ENCODE measurements at regions not wholly inside any gene's neighbourhood (a gene's known extent, or its start where the extent isn't known, plus 50 kb on each side); places are given as distances from the start of the nearest gene placed in this dataset.

- intact Hi-C loops (cut with micrococcal nuclease; ENCODE audit: unreplicated experiment) = no loop called here
- DNase-seq = no peak
- H3K27me3 Mint-ChIP-seq (ENCODE audit: unreplicated experiment) = no peaks in the 10 kb centered on the region
- no peaks in the 10 kb centered on the region for H3K36me3 Mint-ChIP-seq (ENCODE audit: insufficient read depth, unreplicated experiment)
- peaks cover 13% of the 10 kb centered on the region for H3K9me3 Mint-ChIP-seq (ENCODE audit: low read depth, unreplicated experiment)
- H3K4me3 Mint-ChIP-seq (ENCODE audit: low read depth, unreplicated experiment) = no peak overlapping the region
- no peak overlapping the region for H3K27ac Mint-ChIP-seq (ENCODE audit: unreplicated experiment)
- BruUV-seq (replicated peaks) = no TSS peak
- no peak for TF ChIP-seq CTCF (IDR thresholded peaks at IDR 0.05; ENCODE audit: unreplicated experiment)
- no peaks in the 10 kb centered on the region for H3K4me1 Mint-ChIP-seq (ENCODE audit: low read depth, unreplicated experiment)
- CTCF ChIA-PET = no interaction called here
Measured at GRCh38 chr7:109029866-109030265, 460.2 kb downstream of the DNAJB9 start.

- Mint-ChIP-seq H3K9me3 (ENCODE audit: low read depth, unreplicated experiment) (peaks cover 14% of the 10 kb centered on the region), H3K4me1 (ENCODE audit: low read depth, unreplicated experiment) (no peaks in the 10 kb centered on the region), H3K36me3 (ENCODE audit: insufficient read depth, unreplicated experiment) (no peaks in the 10 kb centered on the region), H3K4me3 (ENCODE audit: low read depth, unreplicated experiment) (no peak overlapping the region), H3K27ac (ENCODE audit: unreplicated experiment) (no peak overlapping the region), H3K27me3 (ENCODE audit: unreplicated experiment) (no peaks in the 10 kb centered on the region)
- CTCF ChIA-PET = no interaction called here
- no peak for TF ChIP-seq CTCF (IDR thresholded peaks at IDR 0.05; ENCODE audit: unreplicated experiment)
- BruUV-seq (replicated peaks) = no TSS peak
- no peak for DNase-seq
- intact Hi-C loops (cut with micrococcal nuclease; ENCODE audit: unreplicated experiment) = no loop called here
Measured at GRCh38 chr7:109044691-109045090, 475.0 kb downstream of the DNAJB9 start.

GRCh38 chr7:109049366-109049765 is 479.7 kb downstream of the DNAJB9 start:
- intact Hi-C loops (cut with micrococcal nuclease; ENCODE audit: unreplicated experiment) = no loop called here
- BruUV-seq (replicated peaks) = no TSS peak
- no peak overlapping the region for H3K4me3 Mint-ChIP-seq (ENCODE audit: low read depth, unreplicated experiment)
- peaks cover 10% of the 10 kb centered on the region for H3K9me3 Mint-ChIP-seq (ENCODE audit: low read depth, unreplicated experiment)
- no peaks in the 10 kb centered on the region for H3K36me3 Mint-ChIP-seq (ENCODE audit: insufficient read depth, unreplicated experiment)
- no peak for TF ChIP-seq CTCF (IDR thresholded peaks at IDR 0.05; ENCODE audit: unreplicated experiment)
- H3K4me1 Mint-ChIP-seq (ENCODE audit: low read depth, unreplicated experiment) = no peaks in the 10 kb centered on the region
- no peak overlapping the region for H3K27ac Mint-ChIP-seq (ENCODE audit: unreplicated experiment)
- CTCF ChIA-PET = no interaction called here
- no peaks in the 10 kb centered on the region for H3K27me3 Mint-ChIP-seq (ENCODE audit: unreplicated experiment)
- DNase-seq = no peak

- no peaks in the 10 kb centered on the region for H3K36me3 Mint-ChIP-seq (ENCODE audit: insufficient read depth, unreplicated experiment)
- no peaks in the 10 kb centered on the region for H3K4me1 Mint-ChIP-seq (ENCODE audit: low read depth, unreplicated experiment)
- no peak for DNase-seq
- no TSS peak for BruUV-seq (replicated peaks)
- intact Hi-C loops (cut with micrococcal nuclease; ENCODE audit: unreplicated experiment) = no loop called here
- no peak for TF ChIP-seq CTCF (IDR thresholded peaks at IDR 0.05; ENCODE audit: unreplicated experiment)
- CTCF ChIA-PET = no interaction called here
- peaks cover 15% of the 10 kb centered on the region for H3K9me3 Mint-ChIP-seq (ENCODE audit: low read depth, unreplicated experiment)
- no peak overlapping the region for H3K4me3 Mint-ChIP-seq (ENCODE audit: low read depth, unreplicated experiment)
- H3K27ac Mint-ChIP-seq (ENCODE audit: unreplicated experiment) = no peak overlapping the region
- H3K27me3 Mint-ChIP-seq (ENCODE audit: unreplicated experiment) = no peaks in the 10 kb centered on the region
Measured at GRCh38 chr7:109059089-109059488, 489.4 kb downstream of the DNAJB9 start.

- Mint-ChIP-seq H3K9me3 (ENCODE audit: low read depth, unreplicated experiment) (peaks cover 18% of the 10 kb centered on the region), H3K4me3 (ENCODE audit: low read depth, unreplicated experiment) (no peak overlapping the region), H3K27ac (ENCODE audit: unreplicated experiment) (no peak overlapping the region), H3K27me3 (ENCODE audit: unreplicated experiment) (no peaks in the 10 kb centered on the region), H3K36me3 (ENCODE audit: insufficient read depth, unreplicated experiment) (no peaks in the 10 kb centered on the region), H3K4me1 (ENCODE audit: low read depth, unreplicated experiment) (no peaks in the 10 kb centered on the region)
- CTCF ChIA-PET = no interaction called here
- no peak for DNase-seq
- no peak for TF ChIP-seq CTCF (IDR thresholded peaks at IDR 0.05; ENCODE audit: unreplicated experiment)
- no TSS peak for BruUV-seq (replicated peaks)
- intact Hi-C loops (cut with micrococcal nuclease; ENCODE audit: unreplicated experiment) = no loop called here
Measured at GRCh38 chr7:109062798-109063197, 493.1 kb downstream of the DNAJB9 start.
